HG03175 (cell line): ENCODE measurements at regions not wholly inside any gene's neighbourhood (a gene's known extent, or its start where the extent isn't known, plus 50 kb on each side); places are given as distances from the start of the nearest gene placed in this dataset.

Experiments
- ATAC-seq: cut with Tn5 transposase; IDR thresholded peaks from one replicate; pipeline ENCODE4 v1.9.1; 2021; ENCODE audit warnings: mild to moderate bottlenecking, moderate library complexity; ENCODE audit not compliant: unreplicated experiment

DNA sequence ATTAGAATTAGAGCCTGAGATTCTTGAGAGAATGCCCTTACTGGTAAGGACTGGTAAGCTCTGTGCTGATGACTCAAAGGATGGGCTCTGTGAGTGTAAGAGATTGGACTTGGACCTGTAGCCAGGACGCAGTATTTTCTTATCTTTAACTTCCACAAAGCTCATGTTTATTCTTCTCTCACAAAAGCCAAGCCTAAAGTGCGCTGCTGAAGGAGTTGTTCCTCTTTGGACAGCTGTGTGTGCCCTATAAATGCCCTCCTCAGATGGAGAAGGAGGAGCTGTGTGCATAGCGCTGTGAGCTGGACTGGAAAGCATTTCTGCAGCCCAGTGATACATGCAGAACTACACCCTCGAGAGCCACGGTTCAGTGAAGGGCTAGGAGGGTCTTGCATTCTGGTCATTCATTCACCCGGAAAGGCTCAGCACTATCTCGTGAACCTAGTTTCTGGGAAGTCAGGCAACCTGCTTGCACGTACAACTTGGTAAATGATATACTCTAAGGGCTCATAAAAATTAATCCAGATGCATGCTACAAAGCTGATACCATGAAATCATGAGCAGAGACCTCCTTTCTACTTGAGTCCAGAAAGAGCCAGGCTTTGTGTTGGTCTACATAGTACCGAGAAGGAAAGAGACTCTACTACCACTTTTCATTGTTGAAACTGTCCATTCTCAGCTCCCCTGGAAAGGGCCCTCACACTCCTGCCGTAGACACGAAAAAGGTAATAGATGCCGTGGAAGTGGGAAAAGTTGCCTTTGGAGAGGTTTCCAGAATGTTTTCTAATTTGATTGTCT, 103.0 kb upstream of the TBL1XR1 start:
- peak; percentile 85 for ATAC-seq

DNA sequence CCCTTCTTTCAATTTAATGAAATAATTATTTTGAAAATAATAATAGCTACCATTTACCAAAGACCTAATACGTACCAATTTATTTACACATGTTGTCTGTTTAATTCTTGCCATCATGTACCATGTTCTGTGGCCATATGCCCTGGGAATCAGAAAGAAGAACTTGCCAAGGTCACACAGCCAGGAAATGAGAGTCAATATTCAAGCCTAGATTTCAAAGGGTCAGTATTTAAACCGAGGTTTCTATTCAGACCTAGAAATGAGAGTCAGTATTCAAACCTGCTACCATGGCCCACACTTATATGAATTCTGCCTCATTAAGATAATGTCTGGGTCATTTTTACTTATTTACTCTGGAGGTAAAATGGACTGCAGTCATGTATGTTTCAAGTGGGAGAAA, 103.6 kb upstream of the TBL1XR1 start:
- ATAC-seq, result peak; percentile 51

DNA sequence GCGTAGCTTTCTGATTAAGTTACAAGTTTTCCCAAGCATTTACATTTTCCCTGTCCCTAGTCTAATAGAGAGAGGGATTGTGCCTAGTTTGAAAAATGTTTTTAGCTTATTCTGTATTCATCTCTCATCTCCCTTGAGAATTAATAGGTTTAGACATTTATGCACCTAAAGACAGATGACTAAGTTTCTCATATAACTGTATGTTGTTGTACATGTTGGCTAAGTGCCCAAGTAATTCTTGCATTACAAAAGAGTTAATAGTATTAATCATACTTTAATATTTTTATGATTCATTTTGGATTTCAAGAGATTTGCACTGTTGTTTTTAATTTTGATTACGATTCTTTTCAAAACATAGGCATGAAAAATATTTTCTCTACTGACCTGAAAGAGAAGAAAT, 109.0 kb upstream of the TBL1XR1 start:
- ATAC-seq, result no peak

DNA sequence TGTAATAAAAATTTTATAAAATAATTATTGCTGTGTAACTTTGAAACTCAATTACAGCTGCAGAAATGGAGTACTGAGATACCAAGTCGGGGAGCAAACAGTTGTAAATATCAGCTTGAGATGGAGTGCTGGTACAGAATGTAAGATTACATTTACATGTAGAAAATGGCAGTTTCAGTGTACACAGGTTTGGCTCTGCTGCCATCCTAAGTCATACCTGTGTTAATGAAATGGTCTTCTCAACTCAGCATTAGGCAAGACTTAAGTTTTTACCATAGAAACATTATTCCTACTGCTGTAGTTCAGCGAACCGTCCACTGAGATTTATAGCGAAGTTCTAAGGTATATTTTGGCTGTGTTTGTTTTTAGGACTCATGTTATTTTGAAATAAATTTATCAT, 110.1 kb upstream of the TBL1XR1 start:
- no peak for ATAC-seq

DNA sequence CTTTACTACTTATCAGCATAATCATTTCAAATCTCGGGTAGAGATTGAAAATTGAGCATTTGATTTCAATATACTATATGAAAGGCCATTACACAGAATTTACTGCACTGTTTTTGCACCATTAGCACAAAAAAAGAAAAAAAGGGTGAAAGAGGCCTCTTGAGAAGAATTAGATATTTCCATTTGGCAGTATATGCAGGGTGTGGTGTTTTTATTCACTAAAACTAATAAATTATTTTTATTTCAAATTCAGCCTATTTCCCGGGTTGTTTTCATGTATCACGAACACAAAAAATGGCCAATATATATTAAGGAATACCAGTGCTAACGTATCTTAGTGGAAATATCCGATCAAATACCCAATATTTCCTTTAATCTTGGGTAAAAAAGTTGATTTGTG, 110.5 kb upstream of the TBL1XR1 start:
- no peak for ATAC-seq

DNA sequence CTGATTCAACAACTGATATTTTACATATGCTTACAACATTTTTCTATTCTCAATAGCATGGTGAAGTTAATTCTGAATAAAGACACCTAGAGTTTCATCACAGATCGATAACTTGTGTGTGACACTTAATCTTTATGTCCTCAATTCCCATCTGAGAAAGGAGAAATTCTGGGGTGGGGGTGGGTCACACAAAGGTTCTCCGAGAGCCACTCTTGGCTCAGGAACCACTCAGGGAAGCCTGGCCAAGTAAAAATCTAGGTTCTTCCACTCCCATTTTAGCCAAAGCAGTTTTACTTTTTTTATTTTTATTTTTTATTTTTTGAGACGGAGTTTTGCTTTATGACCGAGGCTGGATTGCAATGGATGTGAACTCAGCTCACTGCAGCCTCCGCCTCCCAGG, 111.0 kb upstream of the TBL1XR1 start:
- ATAC-seq, result no peak

DNA sequence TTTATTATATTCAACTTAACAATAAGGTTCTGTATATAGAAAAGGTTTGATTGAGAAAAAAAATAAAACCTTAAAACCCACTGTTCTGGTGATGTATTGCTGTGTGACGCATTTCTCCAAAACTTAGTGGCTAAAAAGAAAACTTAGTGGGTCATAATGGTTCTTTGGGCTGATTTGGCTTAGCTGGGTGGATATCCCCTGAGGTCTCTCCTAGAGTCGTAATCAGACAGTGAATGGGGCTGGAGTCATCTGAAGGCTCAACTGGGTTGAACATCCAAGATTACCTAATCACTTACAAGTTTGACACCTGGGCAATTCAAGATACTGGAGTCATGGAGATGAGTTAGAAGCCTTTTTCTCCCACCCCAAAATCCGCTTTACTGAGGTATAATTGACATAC, 111.6 kb upstream of the TBL1XR1 start:
- ATAC-seq, result no peak

DNA sequence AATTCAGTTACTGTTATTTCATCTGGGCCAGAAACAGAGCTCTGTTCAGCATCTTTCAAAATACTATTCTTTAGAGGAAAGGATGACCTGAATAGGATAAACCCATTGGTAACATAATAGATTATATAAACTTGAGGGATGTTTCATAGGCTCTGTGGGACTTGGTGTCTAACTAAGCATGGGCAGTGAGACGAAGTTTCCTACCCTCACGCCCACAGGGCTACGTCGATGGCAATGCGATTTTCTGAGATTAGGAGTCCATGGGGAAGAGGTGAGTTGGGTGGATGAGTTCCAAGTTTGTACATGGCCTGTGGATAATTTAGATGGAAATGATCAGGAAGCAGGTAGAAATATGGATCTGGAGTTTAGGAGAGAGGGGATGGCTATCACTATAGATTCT, 115.2 kb upstream of the TBL1XR1 start:
- ATAC-seq, result no peak

DNA sequence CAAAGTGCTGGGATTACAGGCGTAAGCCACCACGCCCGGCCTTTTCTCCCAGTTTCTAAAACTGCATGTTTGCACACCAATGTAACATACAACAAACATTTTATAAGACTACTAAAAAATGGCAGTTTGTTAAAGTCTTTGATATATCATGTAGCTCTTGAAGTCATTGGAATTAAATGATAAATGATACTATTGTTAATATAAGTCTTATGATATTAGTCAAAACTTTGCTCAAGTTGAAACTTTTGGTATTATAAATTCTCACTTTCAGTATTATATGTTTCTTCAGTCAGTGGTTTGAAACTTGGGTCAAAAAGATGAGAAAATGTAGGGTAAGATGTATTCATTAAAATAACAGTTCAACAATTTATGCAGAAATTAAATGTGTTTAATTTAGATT, 117.6 kb upstream of the TBL1XR1 start:
- ATAC-seq, result peak; percentile 51

DNA sequence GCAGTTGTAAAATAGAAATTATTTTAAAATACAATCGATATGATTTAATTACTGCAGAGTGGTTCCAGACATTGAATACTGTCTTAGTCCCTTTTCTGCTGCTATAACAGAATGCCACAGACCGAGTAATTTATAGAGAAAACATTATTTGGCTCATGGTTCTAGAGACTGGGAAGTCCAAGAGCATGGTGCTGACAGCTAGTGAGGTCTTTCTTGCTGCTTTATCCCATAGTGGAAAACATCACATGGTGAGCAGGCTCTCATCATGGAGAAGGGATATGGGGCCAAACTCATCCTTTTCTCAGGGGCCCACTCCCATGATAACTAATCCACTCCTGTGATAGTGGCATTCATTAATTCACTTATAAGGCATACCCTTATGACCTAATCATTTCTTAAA, 120.0 kb upstream of the TBL1XR1 start:
- no peak for ATAC-seq

DNA sequence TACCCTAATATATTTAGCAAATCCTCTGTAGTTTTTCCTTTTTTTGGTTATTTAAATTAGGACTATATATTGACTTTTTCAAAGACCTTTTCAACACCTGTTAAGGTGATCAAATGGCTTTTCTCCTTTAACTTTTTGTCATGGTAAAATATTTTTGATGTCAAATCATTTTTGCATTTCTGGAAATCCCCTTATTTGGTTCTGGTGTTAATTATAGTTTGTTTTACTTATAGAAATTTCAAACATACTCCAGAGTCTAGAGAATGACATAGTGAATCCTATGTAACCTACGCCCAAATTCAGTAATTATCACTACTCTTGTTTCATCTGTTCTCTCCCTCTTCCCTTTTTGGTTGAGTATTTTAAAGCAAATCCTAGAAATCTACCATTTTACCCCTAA, 121.3 kb upstream of the TBL1XR1 start:
- ATAC-seq, result no peak

DNA sequence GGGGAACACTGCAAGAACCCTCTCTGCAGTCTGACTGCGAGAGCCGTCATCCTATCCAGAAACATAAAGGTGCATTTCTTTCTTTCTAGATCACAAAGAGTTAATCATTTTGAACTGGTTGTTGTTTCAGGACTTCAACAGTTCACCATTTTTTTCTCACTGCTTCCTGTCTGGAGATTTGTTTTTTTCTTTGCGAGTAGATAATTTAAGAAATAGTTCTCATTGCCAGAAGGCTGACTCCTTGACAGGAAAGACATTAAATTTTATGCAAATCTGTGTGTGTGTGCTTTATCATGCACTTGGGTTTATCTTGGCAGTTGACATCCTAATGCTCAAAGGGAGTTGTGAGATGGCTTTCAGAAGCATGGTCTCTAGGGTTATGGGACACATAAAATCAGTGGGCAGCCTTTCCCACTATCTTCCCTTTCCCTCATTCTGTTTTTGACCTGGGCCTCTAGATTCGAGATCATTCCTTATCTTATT, 123.5 kb upstream of the TBL1XR1 start:
- peak; percentile 66 for ATAC-seq

DNA sequence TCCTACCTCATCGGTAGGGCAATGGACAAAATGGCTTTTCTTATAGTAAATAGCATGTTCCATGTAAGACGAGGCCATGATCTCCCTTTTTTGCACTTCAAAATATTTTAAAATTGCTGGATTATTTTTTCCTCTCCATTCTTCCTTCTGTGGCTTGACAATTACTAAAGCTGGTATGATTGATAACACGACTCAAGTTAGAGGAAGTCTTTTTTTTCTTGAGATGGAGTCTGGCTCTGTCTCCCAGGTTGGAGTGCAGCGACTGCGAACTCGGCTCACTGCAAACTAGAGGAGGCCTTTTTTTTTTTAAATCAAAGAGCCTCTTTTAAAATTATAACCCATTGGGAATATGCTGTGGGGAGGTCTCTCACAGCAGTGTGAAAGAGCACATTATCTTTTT, 124.5 kb upstream of the TBL1XR1 start:
- ATAC-seq, result no peak

DNA sequence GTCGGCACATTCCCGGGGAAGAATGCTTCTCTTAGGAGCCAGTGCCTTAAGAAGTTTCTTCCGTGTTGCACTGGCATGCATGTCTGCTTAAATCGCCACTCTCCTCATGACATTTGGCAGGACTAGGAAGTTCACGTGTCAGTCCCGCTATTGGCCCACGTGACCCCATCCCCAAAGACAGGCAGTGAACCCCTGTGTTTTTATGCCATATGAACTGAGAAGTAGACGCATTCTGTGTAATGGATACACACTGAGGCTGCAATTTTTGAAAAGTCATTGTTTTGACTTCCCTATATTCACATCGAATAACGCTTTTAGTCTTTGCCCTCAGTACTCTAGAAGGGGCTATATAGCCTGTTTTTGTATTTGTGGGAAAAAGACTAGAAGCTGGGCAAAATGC, 125.6 kb upstream of the TBL1XR1 start:
- ATAC-seq, result no peak

DNA sequence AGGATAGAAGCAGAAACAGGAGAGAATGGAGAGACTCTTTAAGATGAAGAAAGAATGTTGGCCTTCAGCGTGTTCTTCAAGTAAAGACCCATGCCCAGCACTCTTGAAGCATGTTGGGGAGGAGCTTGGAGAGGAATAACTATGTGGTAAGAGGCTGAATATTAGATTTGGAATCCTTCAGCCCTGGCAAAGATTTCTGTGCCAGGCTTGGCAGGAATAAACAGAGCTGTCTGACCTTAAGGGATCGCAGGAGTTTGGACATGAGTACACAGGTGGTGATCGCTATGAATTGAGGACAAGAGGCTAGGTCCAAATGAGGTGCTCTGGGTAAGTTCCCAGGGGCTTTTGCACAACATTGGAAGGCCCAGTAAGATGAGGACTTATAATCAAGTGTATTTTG, 132.6 kb upstream of the TBL1XR1 start:
- ATAC-seq, result no peak

DNA sequence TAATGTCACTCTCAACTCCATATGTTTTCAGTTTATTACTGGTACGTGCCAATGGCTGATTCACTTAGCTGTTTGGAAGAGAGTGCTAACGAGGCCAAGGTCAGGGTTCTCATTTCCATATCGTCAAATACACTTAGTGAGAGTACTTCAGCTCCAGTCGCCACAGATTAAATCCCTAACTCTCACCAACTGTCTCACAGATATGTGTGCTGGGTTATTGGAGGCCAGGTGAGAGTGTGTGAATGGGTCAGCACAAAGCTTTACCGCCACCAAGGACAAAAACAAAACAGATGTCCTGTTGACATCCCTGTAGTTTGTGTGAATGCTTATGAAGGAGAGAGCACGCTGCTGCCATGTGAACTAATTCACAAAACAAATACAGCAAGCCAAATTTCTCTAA, 133.5 kb upstream of the TBL1XR1 start:
- no peak for ATAC-seq

DNA sequence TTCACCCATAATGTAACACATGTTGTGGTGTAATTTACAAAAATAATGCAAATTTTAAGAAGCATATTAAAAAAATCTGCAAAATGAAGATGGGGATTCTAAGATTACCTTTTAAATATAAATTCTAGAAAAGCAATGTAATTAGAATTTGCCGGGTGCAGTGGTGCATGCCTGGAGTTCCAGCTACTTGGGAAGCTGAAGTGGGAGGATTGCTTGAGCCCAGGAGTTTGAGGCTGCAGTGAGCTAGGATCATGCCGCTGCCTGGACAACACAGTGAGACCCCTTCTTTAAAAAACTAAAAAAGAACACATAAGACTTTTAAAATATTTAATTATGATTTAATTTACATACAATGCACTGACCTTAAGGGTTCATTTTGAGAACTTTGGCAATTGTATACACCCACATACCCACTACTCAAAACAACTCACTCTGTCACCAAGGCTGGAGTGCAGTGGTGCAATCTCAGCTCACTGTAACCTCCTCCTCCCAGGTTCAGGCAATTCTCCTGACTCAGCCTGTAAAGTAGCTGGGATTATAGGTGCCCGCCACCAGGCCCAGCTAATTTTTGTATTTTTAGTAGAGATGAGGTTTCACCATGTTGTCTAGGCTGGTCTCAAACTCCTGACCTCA, 134.0 kb upstream of the TBL1XR1 start:
- ATAC-seq, result no peak

DNA sequence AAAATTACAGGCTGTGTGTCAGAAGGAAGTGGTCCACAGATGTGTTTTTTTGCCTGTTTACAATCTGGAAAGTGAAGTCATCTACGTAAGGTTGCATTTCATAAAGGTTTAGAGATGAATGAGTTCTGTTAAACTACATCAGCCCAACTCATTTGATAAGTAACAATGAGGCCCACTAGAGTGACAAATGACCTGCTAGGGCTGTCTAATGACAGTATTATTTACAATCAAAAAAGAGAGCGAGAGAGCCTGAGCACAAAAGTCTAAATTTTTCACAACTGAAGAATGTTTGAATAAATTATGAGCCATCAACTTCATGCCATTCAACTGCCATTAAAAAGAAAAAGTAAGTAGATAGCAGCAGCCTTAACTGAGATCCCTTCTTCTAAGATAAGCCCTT, 135.7 kb upstream of the TBL1XR1 start:
- ATAC-seq, result no peak

DNA sequence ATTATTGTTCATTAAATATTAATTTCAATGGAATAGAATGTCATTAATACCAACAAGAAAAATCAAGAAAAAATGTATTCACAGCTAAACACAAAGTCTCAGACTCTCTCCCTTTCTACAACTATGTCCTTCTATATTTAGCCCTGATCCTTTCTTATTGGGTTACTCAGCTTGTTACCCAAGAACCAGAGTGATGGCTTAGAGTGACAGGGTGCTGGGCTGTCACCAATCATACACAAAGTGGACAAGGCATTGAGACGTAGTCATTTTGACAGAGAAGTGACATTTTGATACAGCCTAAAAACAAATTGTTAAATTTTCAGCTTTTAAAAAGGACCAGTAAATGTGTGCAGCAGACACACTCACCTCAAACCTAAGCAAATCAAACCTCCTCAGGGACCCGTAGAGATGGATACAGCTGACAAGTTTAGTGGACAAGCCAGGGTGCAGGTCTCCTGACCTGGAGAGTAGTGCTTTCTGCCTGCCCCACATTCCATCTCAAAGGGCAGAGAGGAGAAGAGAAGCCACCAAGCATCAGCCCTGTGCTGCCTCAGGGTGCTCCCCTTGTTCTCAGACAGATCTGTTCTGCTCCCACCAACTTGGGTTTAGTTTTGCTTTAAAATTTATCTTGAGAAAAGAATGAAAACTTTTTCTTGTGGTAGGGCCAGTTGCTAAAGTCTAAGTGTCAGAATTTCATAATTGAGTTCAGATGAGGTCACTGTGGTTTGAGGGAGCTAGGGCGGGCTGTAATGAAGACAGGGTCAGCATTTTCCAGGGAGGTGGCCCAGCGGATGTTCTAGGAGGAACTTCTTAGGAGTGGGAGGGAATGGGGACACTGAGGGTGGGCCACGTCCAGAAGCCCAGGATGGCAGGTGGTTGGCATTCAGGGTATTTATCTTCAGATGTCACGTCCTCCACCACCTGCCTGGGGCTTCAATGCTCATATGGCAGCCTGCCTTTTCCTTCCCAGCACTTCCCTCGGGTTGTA, 136.5 kb upstream of the TBL1XR1 start:
- no peak for ATAC-seq

DNA sequence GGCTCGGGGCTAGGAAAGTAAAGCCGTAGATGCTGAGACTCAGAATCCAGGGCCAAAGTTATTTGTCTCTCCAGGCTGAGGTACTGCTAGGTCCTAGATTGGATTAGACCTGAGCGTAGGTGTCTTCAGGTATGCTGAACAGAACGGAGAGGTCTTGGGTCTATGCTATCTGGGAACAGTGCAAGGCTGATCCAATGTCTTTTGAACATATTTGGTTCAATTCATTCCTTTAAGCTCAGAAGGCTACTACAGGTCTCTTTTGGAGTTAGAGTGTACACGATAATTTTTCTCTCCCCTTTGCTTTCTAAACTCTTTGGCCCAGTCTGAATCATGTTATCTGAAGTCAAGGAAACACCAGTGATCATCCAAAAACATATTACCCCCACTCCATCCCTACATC, 137.5 kb upstream of the TBL1XR1 start:
- no peak for ATAC-seq

DNA sequence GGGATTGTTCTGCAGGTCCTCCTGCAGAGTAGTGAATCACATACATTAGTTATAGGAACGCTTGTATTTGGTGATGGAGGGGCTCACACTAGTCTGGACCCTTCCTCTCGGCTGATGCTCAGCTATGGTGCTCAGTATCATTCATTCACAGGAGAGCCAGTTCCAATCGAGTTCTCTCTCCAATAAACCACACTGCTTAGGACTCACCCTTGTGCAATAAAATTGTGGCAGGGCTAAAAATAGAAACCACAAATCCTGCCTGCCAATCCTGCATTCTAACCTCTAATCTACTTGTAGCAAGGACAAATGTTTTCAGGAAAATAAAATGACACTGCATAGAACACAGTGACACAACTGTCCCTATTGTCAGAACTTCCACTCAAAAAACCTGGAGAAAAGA, 138.4 kb upstream of the TBL1XR1 start:
- no peak for ATAC-seq
